Gastroesophageal sphincter (tissue), 4 donors: ENCODE measurements at regions not wholly inside any gene's neighbourhood (a gene's known extent, or its start where the extent isn't known, plus 50 kb on each side); places are given as distances from the start of the nearest gene placed in this dataset.

Experiments used
- ATAC-seq: fragments of 150-250 bp; one replicate; pipeline ENCODE4 v1.9.1; 2016; ENCODE audit warnings: mild to moderate bottlenecking, moderate library complexity
- H3K27ac ChIP-seq, 4 donors: fragments of 200-600 bp; sonication (generic) in 3 of 4; 1 replicate in 3 of 4; 2 replicates in 1 of 4; pipeline ENCODE4 v1.5.1; 2016 to 2019
- H3K27me3 ChIP-seq: fragments of 200-600 bp; sonication (generic); one replicate; pipeline ENCODE4 v1.5.1; 2019
- H3K36me3 ChIP-seq, 2 donors: fragments of 200-600 bp; sonication (generic); one replicate each; pipeline ENCODE4 v1.5.1; 2019; ENCODE audit warnings: control low read depth in 1 of 2
- H3K4me1 ChIP-seq, 3 donors: fragments of 200-600 bp; sonication (generic); 1 replicate in 2 of 3; 2 replicates in 1 of 3; pipeline ENCODE4 v1.5.1; 2016 to 2019; ENCODE audit warnings: control low read depth in 2 of 3
- H3K4me3 ChIP-seq, 2 donors: fragments of 200-600 bp; sonication (generic); one replicate each; pipeline ENCODE4 v1.5.1; 2019; ENCODE audit warnings: mild to moderate bottlenecking in 1 of 2, moderate library complexity in 1 of 2
- H3K9me3 ChIP-seq, 3 donors: fragments of 200-600 bp; sonication (generic); one replicate each; pipeline ENCODE4 v1.5.1; 2017 to 2019; ENCODE audit warnings: control low read depth in 2 of 3
- CTCF ChIP-seq, 4 experiments: fragments of 200-600 bp in 2 of 4; fragments of 450-650 bp in 2 of 4; sonication (generic) in 1 of 4; IDR thresholded peaks; one replicate each; pipeline ENCODE4 v1.5.1; 2017 to 2019; ENCODE audit warnings: antibody characterized with exemption in 4 of 4, mild to moderate bottlenecking in 2 of 4, moderate library complexity in 2 of 4
- EP300 ChIP-seq: sonication (generic); formaldehyde crosslinking; IDR thresholded peaks from one replicate; pipeline ENCODE4 v1.6.1; 2017; ENCODE audit warnings: antibody characterized with exemption, mild to moderate bottlenecking
- POLR2A ChIP-seq, 2 donors: fragments of 450-650 bp; IDR thresholded peaks; one replicate each; pipeline ENCODE4 v1.6.1; 2017; ENCODE audit warnings: antibody characterized with exemption in 2 of 2, mild to moderate bottlenecking in 2 of 2, moderate library complexity in 1 of 2
- POLR2AphosphoS5 ChIP-seq: sonication (generic); formaldehyde crosslinking; IDR thresholded peaks from one replicate; pipeline ENCODE4 v1.6.1; 2017; ENCODE audit warnings: antibody characterized with exemption
- WGBS, 2 donors: methylation state at CpG; one replicate each; pipeline ENCODE4 v1.1.5; 2018; ENCODE audit warnings: low coverage in 1 of 2; 5-methylcytosine and 5-hydroxymethylcytosine counted together

- ATAC-seq: no peak
- Histone ChIP-seq H3K27me3 (peaks cover 3% of the 10 kb centered on the region), H3K4me1 (no peaks in the 10 kb centered on the region), H3K4me3 (no peak overlapping the region), H3K27ac (no peak overlapping the region), H3K36me3 (no peaks in the 10 kb centered on the region), H3K9me3 (no peaks in the 10 kb centered on the region)
- no peak for TF ChIP-seq EP300
- TF ChIP-seq CTCF (IDR thresholded peaks at IDR 0.05): no peak
- TF ChIP-seq POLR2AphosphoS5: no peak
- TF ChIP-seq POLR2A (IDR thresholded peaks at IDR 0.05): no peak
- 41 to 67% methylated on average over 3 to 4 of the region's 4 CpGs for WGBS, 2 donors
These were observed 285.5 kb upstream of the SMARCA2 start for GRCh38 chr9:1729631-1730030.

DNA sequence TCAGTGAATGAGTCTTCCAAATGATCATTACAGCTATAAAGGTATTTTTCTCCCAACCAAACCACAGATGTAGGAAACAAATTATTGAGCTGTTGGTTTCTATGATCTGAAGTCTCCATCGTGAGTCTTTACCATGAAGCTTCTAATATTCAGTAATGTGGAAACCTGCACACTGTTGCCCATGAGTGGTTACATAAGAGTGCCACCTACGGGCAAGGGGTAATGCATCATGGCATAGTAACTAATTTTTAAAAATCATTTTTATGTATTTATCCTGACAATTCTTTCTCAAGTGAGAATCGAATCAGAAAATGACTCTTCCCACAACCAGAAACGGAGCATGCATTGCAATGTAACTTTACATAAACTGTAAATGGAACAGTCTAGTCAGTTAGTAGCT is 282.5 kb upstream of the SMARCA2 start:
- WGBS, 2 donors: 51 to 67% methylated on average over 4 of the region's 4 CpGs
- no peak overlapping the region for H3K4me3 ChIP-seq
- peaks cover 3% of the 10 kb centered on the region for H3K27me3 ChIP-seq
- no peaks in the 10 kb centered on the region for H3K9me3 ChIP-seq
- no peak for ATAC-seq
- no peaks in the 10 kb centered on the region for H3K4me1 ChIP-seq
- TF ChIP-seq POLR2A (IDR thresholded peaks at IDR 0.05) (no peak), POLR2AphosphoS5 (no peak), EP300 (no peak), CTCF (IDR thresholded peaks at IDR 0.05) (no peak)
- no peak overlapping the region for H3K27ac ChIP-seq
- H3K36me3 ChIP-seq: no peaks in the 10 kb centered on the region

- no peaks in the 10 kb centered on the region for H3K9me3 ChIP-seq
- H3K27ac ChIP-seq: no peak overlapping the region
- WGBS, 2 donors: 46 to 85% methylated on average over 2 to 3 of the region's 4 CpGs
- no peaks in the 10 kb centered on the region for H3K27me3 ChIP-seq
- TF ChIP-seq EP300: no peak
- ATAC-seq: no peak
- H3K4me3 ChIP-seq: no peak overlapping the region
- H3K4me1 ChIP-seq: no peaks in the 10 kb centered on the region
- no peaks in the 10 kb centered on the region for H3K36me3 ChIP-seq
These were observed 276.5 kb upstream of the SMARCA2 start for GRCh38 chr9:1738511-1739100.

GRCh38 chr9:1743121-1743960 is 271.8 kb upstream of the SMARCA2 start:
- H3K27ac ChIP-seq: no peak overlapping the region
- ATAC-seq: no peak
- WGBS, 2 donors: 80 to 82% methylated on average over 7 of the region's 7 CpGs
- H3K36me3 ChIP-seq: no peaks in the 10 kb centered on the region
- no peaks in the 10 kb centered on the region for H3K9me3 ChIP-seq
- TF ChIP-seq POLR2AphosphoS5: no peak
- no peak for TF ChIP-seq POLR2A (IDR thresholded peaks at IDR 0.05)
- TF ChIP-seq EP300: no peak
- TF ChIP-seq CTCF (IDR thresholded peaks at IDR 0.05): no peak
- H3K4me1 ChIP-seq: no peaks in the 10 kb centered on the region
- H3K4me3 ChIP-seq: no peak overlapping the region
- H3K27me3 ChIP-seq: no peaks in the 10 kb centered on the region

DNA sequence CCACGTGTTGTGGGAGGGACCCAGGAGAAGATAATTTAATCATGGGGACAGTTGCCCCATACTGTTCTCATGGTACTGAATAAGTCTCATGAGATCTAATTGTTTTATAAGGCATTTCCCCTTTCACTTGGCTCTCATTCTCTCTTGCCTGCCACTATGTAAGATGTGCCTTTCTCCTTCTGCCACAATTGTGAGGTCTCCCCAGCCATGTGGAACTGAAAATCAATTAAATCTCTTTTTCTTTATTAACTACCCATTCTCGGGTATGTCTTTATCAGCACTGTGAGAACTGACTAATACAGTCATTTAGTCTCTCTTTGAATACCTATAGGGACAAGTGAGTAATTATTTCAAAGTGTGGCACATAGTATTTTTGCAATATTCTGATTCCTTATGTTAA is 269.2 kb upstream of the SMARCA2 start:
- TF ChIP-seq CTCF (IDR thresholded peaks at IDR 0.05) (no peak), POLR2A (IDR thresholded peaks at IDR 0.05) (no peak), POLR2AphosphoS5 (no peak), EP300 (no peak)
- no peaks in the 10 kb centered on the region for H3K36me3 ChIP-seq
- H3K9me3 ChIP-seq: peaks cover 0 to 8% (median 0%) of the 10 kb centered on the region in 3 donors
- WGBS, 2 donors: 42 to 44% methylated on average over 2 of the region's 2 CpGs
- H3K4me3 ChIP-seq: no peak overlapping the region
- H3K27me3 ChIP-seq: no peaks in the 10 kb centered on the region
- no peaks in the 10 kb centered on the region for H3K4me1 ChIP-seq
- no peak overlapping the region for H3K27ac ChIP-seq
- no peak for ATAC-seq
